HG03025 (cell line): ENCODE measurements at regions not wholly inside any gene's neighbourhood (a gene's known extent, or its start where the extent isn't known, plus 50 kb on each side); places are given as distances from the start of the nearest gene placed in this dataset.

ENCODE experiments used
- ATAC-seq: cut with Tn5 transposase; IDR thresholded peaks from one replicate; pipeline ENCODE4 v1.9.1; 2021; ENCODE audit warnings: mild to moderate bottlenecking, moderate library complexity; ENCODE audit not compliant: unreplicated experiment, low FRiP score

- ATAC-seq, result no peak
Measured at GRCh38 chr12:87846045-87846444, 183.2 kb downstream of the C12orf50 start.

- ATAC-seq, result no peak
Measured at GRCh38 chr12:87841935-87842334, 187.3 kb downstream of the C12orf50 start.

GRCh38 chr12:87836190-87836589, 193.0 kb downstream of the C12orf50 start:
- no peak for ATAC-seq

- ATAC-seq, result no peak
Measured at GRCh38 chr12:87828382-87828973, 200.7 kb downstream of the C12orf50 start.

GRCh38 chr12:87827638-87828264, 201.4 kb downstream of the C12orf50 start:
- no peak for ATAC-seq

- ATAC-seq, result no peak
Measured at GRCh38 chr12:87822923-87823322, 206.3 kb downstream of the C12orf50 start.

GRCh38 chr12:87820524-87821202, 208.5 kb downstream of the C12orf50 start:
- ATAC-seq, result no peak

- ATAC-seq, result no peak
Measured at GRCh38 chr12:87818441-87818840, 210.8 kb downstream of the C12orf50 start.

GRCh38 chr12:87815771-87816585, 213.2 kb downstream of the C12orf50 start:
- no peak for ATAC-seq

- ATAC-seq, result no peak
Measured at GRCh38 chr12:87814625-87815024, 214.6 kb downstream of the C12orf50 start.

- no peak for ATAC-seq
Measured at GRCh38 chr12:87813476-87814234, 215.5 kb downstream of the C12orf50 start.

GRCh38 chr12:87812681-87813080, 216.5 kb downstream of the C12orf50 start:
- ATAC-seq, result no peak

- no peak for ATAC-seq
Measured at GRCh38 chr12:87812030-87812429, 217.2 kb downstream of the C12orf50 start.

- no peak for ATAC-seq
Measured at GRCh38 chr12:87809916-87810315, 219.3 kb downstream of the C12orf50 start.

- ATAC-seq, result no peak
Measured at GRCh38 chr12:87807086-87807485, 222.1 kb downstream of the C12orf50 start.

GRCh38 chr12:87806310-87806709, 222.9 kb downstream of the C12orf50 start:
- ATAC-seq, result no peak

- no peak for ATAC-seq
Measured at GRCh38 chr12:87804386-87804785, 224.8 kb downstream of the C12orf50 start.

- no peak for ATAC-seq
Measured at GRCh38 chr12:87802721-87803011, 226.5 kb downstream of the C12orf50 start.

GRCh38 chr12:87801860-87802720, 227.1 kb downstream of the C12orf50 start:
- no peak for ATAC-seq
